ENCODE measurements at regions not wholly inside any gene's neighbourhood (a gene's known extent, or its start where the extent isn't known, plus 50 kb on each side); places are given as distances from the start of the nearest gene placed in this dataset.

DNA sequence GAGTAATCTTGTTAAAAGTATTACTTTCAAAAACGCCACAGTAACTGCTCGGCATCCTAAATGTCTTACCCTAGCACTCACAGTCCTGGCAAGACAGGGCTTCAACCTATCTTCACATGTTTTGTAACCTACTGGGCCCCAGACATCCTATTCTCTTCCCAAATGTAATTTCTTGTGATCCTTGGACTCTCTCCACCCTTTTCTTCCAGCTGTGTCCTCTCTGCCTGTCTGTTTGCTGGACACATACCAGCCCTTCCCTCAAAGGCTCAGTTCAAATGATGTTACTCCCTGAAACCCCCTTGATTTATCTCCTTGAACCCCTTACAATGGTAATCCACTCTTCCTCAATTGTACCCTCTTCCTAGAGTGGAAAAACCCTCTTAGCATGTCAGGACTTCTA is 60.1 kb upstream of the CNEP1R1 start:
- TF ChIP-seq EZH2 (IDR thresholded peaks at IDR 0.05; ENCODE audit: insufficient read depth, poor library complexity, severe bottlenecking) (no peak), EZH2phosphoT487 (IDR thresholded peaks at IDR 0.05; ENCODE audit: insufficient read depth, low read depth) (no peak)
